Esophagus muscularis mucosa (tissue), 4 donors: ENCODE measurements at regions not wholly inside any gene's neighbourhood (a gene's known extent, or its start where the extent isn't known, plus 50 kb on each side); places are given as distances from the start of the nearest gene placed in this dataset.

Experiments
- DNase-seq: peaks from one replicate; pipeline ENCODE4 v3.0.0-alpha.2; 2017; ENCODE audit errors: extremely low spot score
- H3K27ac ChIP-seq, 4 donors: fragments of 200-600 bp; sonication (generic); replicated peaks in 1 of 4; 1 replicate in 3 of 4; 2 replicates in 1 of 4; pipeline ENCODE4 v1.5.1; 2016 to 2019; ENCODE audit warnings: mild to moderate bottlenecking in 1 of 4
- H3K27me3 ChIP-seq, 4 donors: fragments of 200-600 bp; sonication (generic); one replicate each; pipeline versions ENCODE4 v1.5.1 to v1.6.0; 2016 to 2019
- H3K36me3 ChIP-seq, 4 donors: fragments of 200-600 bp; sonication (generic); one replicate each; pipeline ENCODE4 v1.5.1; 2016 to 2019
- H3K4me1 ChIP-seq, 4 donors: fragments of 200-600 bp; sonication (generic); one replicate each; pipeline ENCODE4 v1.5.1; 2016 to 2019
- H3K4me3 ChIP-seq, 4 donors: fragments of 200-600 bp; sonication (generic); 1 replicate in 2 of 4; 2 replicates in 2 of 4; pipeline ENCODE4 v1.5.1; 2016 to 2019; ENCODE audit warnings: mild to moderate bottlenecking in 4 of 4, moderate library complexity in 1 of 4
- H3K9me3 ChIP-seq, 4 donors: fragments of 200-600 bp; sonication (generic); 1 replicate in 3 of 4; 2 replicates in 1 of 4; pipeline ENCODE4 v1.5.1; 2016 to 2019
- CTCF ChIP-seq, 3 experiments: fragments of 200-600 bp in 2 of 3; fragments of 450-650 bp in 1 of 3; sonication (generic) in 2 of 3; IDR thresholded peaks; one replicate each; pipeline ENCODE4 v1.5.1; 2017 to 2019; ENCODE audit warnings: antibody characterized with exemption in 3 of 3, mild to moderate bottlenecking in 2 of 3, moderate library complexity in 1 of 3
- EP300 ChIP-seq: sonication (generic); formaldehyde crosslinking; IDR thresholded peaks from one replicate; pipeline ENCODE4 v1.6.1; 2017; ENCODE audit warnings: antibody characterized with exemption
- POLR2A ChIP-seq: fragments of 450-650 bp; IDR thresholded peaks from one replicate; pipeline ENCODE4 v1.6.1; 2017; ENCODE audit warnings: antibody characterized with exemption, moderate library complexity, mild to moderate bottlenecking, low read depth
- POLR2AphosphoS5 ChIP-seq, 2 donors: sonication (generic); formaldehyde crosslinking; IDR thresholded peaks; one replicate each; pipeline ENCODE4 v1.6.1; 2017; ENCODE audit warnings: antibody characterized with exemption in 2 of 2
- WGBS: methylation state at CpG from one replicate; pipeline ENCODE4 v1.1.5; 2018; 5-methylcytosine and 5-hydroxymethylcytosine counted together
- intact Hi-C: fragments of 100-400 bp; cut with DNase I; formaldehyde crosslinking; loops from one replicate; pipeline ENCODE4 v1.15.1; 2023

- intact Hi-C loops: no loop called here
- H3K4me1 ChIP-seq: peaks cover 0 to 11% (median 5%) of the 10 kb centered on the region in 4 donors
Measured at GRCh38 chr10:4294996-4295792, 510.2 kb upstream of the KLF6 start.

GRCh38 chr10:4294271-4294670 lies 509.3 kb upstream of the KLF6 start:
- intact Hi-C loops: no loop called here
- 97% methylated on average over 5 of the region's 5 CpGs for WGBS
- TF ChIP-seq EP300 (no peak), POLR2A (no peak), CTCF (IDR thresholded peaks at IDR 0.05) (no peak), POLR2AphosphoS5 (IDR thresholded peaks at IDR 0.05) (no peak)
- DNase-seq: peak; percentile 62
- no peaks in the 10 kb centered on the region for H3K9me3 ChIP-seq
- H3K27ac ChIP-seq: no peak overlapping the region
- H3K27me3 ChIP-seq: no peaks in the 10 kb centered on the region
- H3K4me3 ChIP-seq: no peak overlapping the region
- H3K36me3 ChIP-seq: no peaks in the 10 kb centered on the region
- peaks cover 0 to 11% (median 5%) of the 10 kb centered on the region in 4 donors for H3K4me1 ChIP-seq

More at GRCh38 chr10:4294996-4295792, 510.2 kb upstream of the KLF6 start:
- WGBS: 94% methylated on average over 16 of the region's 16 CpGs
- no peaks in the 10 kb centered on the region for H3K27me3 ChIP-seq
- H3K4me3 ChIP-seq: no peak overlapping the region
- no peak overlapping the region for H3K27ac ChIP-seq
- no peaks in the 10 kb centered on the region for H3K36me3 ChIP-seq
- TF ChIP-seq EP300 (no peak), POLR2A (no peak), CTCF (IDR thresholded peaks at IDR 0.05) (no peak), POLR2AphosphoS5 (IDR thresholded peaks at IDR 0.05) (no peak)
- H3K9me3 ChIP-seq: no peaks in the 10 kb centered on the region
- DNase-seq: peak; percentile 21

GRCh38 chr10:4291990-4292389 lies 507.0 kb upstream of the KLF6 start:
- peak overlapping the region in 2 of 4 donors; percentile 4 to 26 for H3K27ac ChIP-seq
- peak; percentile 53 for DNase-seq
- intact Hi-C loops: no loop called here
- H3K27me3 ChIP-seq: no peaks in the 10 kb centered on the region
- TF ChIP-seq EP300: no peak
- no peak for TF ChIP-seq CTCF (IDR thresholded peaks at IDR 0.05)
- TF ChIP-seq POLR2AphosphoS5 (IDR thresholded peaks at IDR 0.05): no peak
- TF ChIP-seq POLR2A: no peak
- H3K4me3 ChIP-seq: no peak overlapping the region
- no peaks in the 10 kb centered on the region for H3K9me3 ChIP-seq
- WGBS: 60% methylated on average over 6 of the region's 6 CpGs
- peaks cover 0 to 19% (median 8%) of the 10 kb centered on the region in 4 donors for H3K4me1 ChIP-seq
- no peaks in the 10 kb centered on the region for H3K36me3 ChIP-seq

- Histone ChIP-seq H3K27ac (peak overlapping the region; percentile 83 to 90 (median 90)), H3K36me3 (no peaks in the 10 kb centered on the region), H3K27me3 (no peaks in the 10 kb centered on the region), H3K4me1 (peaks cover 38 to 76% (median 63%) of the 10 kb centered on the region in 4 donors), H3K9me3 (no peaks in the 10 kb centered on the region), H3K4me3 (no peak overlapping the region)
- TF ChIP-seq EP300 (no peak), POLR2AphosphoS5 (IDR thresholded peaks at IDR 0.05) (no peak), POLR2A (no peak)
- WGBS: 89% methylated on average over 6 of the region's 6 CpGs
- DNase-seq: peak; percentile 84
- intact Hi-C loops: loop anchor here (10.0 kb wide), 1 partner anchor 500 kb away; the partner anchor contains the start of gene KLF6
Measured at GRCh38 chr10:4285121-4285520, 500.1 kb upstream of the KLF6 start.

- Histone ChIP-seq H3K27me3 (no peaks in the 10 kb centered on the region), H3K9me3 (no peaks in the 10 kb centered on the region), H3K36me3 (no peaks in the 10 kb centered on the region), H3K27ac (peak overlapping the region; percentile 83 to 90 (median 90)), H3K4me1 (peaks cover 47 to 87% (median 74%) of the 10 kb centered on the region in 4 donors), H3K4me3 (no peak overlapping the region)
- intact Hi-C loops: loop anchor here (10.0 kb wide), 1 partner anchor 499 kb away; the partner anchor contains the start of gene KLF6
- TF ChIP-seq POLR2A: no peak
- peak; percentile 92 to 93 for TF ChIP-seq POLR2AphosphoS5 (IDR thresholded peaks at IDR 0.05)
- peak in 1 of 3 experiments; percentile 21 for TF ChIP-seq CTCF (IDR thresholded peaks at IDR 0.05)
- peak; percentile 94 for TF ChIP-seq EP300
- 33% methylated on average over 7 of the region's 7 CpGs for WGBS
- peak; percentile 92 for DNase-seq
Measured at GRCh38 chr10:4283846-4284610, 499.0 kb upstream of the KLF6 start.
